Upper lobe of left lung (tissue), 4 donors: ENCODE measurements at regions not wholly inside any gene's neighbourhood (a gene's known extent, or its start where the extent isn't known, plus 50 kb on each side); places are given as distances from the start of the nearest gene placed in this dataset.

ENCODE experiments used
- EP300 ChIP-seq, 4 donors: sonication (generic); formaldehyde crosslinking; IDR thresholded peaks; one replicate each; pipeline ENCODE4 v1.5.1; 2017; ENCODE audit warnings: antibody characterized with exemption in 4 of 4, control low read depth in 2 of 4
- POLR2A ChIP-seq, 4 donors: fragments of 450-650 bp; IDR thresholded peaks; one replicate each; pipeline ENCODE4 v1.5.1; 2016 to 2017; ENCODE audit warnings: antibody characterized with exemption in 4 of 4, mild to moderate bottlenecking in 2 of 4
- TF ChIP-seq, protein P1 (sequence below), 6 experiments: fragments of 450-650 bp in 4 of 6; fragments of 200-600 bp in 2 of 6; sonication (generic) in 2 of 6; IDR thresholded peaks; one replicate each; pipeline ENCODE4 v1.5.1; 2016 to 2019; ENCODE audit warnings: antibody characterized with exemption in 6 of 6

DNA sequence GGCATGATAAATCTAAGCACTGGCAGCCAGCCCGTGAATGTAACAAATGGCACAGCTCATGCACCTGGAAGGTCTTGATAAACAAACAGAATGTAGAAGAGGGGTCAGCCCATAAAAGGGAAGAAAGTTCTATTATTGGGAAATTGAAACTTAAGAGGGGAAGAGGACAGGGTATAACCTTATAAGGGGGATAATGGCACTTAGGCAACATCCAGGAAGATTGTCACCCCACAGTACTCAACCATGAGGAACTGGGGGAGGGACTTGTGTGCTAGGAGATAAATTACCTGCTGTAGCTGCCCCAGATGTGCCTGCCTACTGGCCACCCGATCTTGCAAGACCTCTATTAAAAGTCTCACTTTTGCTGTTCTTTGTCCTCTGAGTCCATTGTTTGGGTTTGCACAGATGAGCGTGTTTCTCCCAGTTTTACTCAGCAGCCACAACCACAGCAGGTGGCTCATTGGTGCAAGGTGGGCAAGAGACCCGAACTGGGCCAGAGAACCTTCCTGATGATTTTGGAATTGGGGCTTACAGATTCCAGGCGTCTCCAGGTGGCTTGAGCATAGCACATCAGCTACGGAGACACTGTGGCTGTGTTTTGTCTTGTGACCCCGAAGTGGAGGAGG is 79.0 kb upstream of the TAF1B start:
- TF ChIP-seq, protein P1, sequence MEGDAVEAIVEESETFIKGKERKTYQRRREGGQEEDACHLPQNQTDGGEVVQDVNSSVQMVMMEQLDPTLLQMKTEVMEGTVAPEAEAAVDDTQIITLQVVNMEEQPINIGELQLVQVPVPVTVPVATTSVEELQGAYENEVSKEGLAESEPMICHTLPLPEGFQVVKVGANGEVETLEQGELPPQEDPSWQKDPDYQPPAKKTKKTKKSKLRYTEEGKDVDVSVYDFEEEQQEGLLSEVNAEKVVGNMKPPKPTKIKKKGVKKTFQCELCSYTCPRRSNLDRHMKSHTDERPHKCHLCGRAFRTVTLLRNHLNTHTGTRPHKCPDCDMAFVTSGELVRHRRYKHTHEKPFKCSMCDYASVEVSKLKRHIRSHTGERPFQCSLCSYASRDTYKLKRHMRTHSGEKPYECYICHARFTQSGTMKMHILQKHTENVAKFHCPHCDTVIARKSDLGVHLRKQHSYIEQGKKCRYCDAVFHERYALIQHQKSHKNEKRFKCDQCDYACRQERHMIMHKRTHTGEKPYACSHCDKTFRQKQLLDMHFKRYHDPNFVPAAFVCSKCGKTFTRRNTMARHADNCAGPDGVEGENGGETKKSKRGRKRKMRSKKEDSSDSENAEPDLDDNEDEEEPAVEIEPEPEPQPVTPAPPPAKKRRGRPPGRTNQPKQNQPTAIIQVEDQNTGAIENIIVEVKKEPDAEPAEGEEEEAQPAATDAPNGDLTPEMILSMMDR (IDR thresholded peaks at IDR 0.05) = no peak
- TF ChIP-seq POLR2A (IDR thresholded peaks at IDR 0.05) (no peak), EP300 (IDR thresholded peaks at IDR 0.05) (no peak)
